Endodermal cell (in vitro differentiated cells): ENCODE measurements at regions not wholly inside any gene's neighbourhood (a gene's known extent, or its start where the extent isn't known, plus 50 kb on each side); places are given as distances from the start of the nearest gene placed in this dataset.

ENCODE experiments used
- DNase-seq: peaks from one replicate; pipeline ENCODE4 v3.0.0-alpha.2; 2017
- H3K27ac ChIP-seq: 2 replicates; pipeline ENCODE4 v1.5.1; 2013; ENCODE audit warnings: mild to moderate bottlenecking, low read depth, low read length, moderate library complexity
- H3K27me3 ChIP-seq: 2 replicates; pipeline ENCODE4 v1.6.1; 2013; ENCODE audit warnings: mild to moderate bottlenecking, low read length, moderate library complexity; ENCODE audit not compliant: insufficient read depth, control insufficient read depth, poor library complexity, severe bottlenecking
- H3K36me3 ChIP-seq: 2 replicates; pipeline ENCODE4 v1.7.0; 2013; ENCODE audit warnings: mild to moderate bottlenecking, low read length, moderate library complexity; ENCODE audit not compliant: control insufficient read depth, insufficient read depth
- H3K4me1 ChIP-seq: one replicate; pipeline ENCODE4 v1.7.0; 2013; ENCODE audit warnings: low read length; ENCODE audit not compliant: control insufficient read depth, insufficient read depth
- H3K4me3 ChIP-seq: 2 replicates; pipeline ENCODE4 v1.5.1; 2013; ENCODE audit warnings: mild to moderate bottlenecking, low read length, moderate library complexity
- H3K9ac ChIP-seq: 2 replicates; pipeline ENCODE4 v1.6.1; 2013; ENCODE audit warnings: mild to moderate bottlenecking, low read length, moderate library complexity; ENCODE audit not compliant: poor library complexity, severe bottlenecking; ENCODE audit errors: extremely low read depth
- H3K9me3 ChIP-seq: 2 replicates; pipeline ENCODE4 v1.6.1; 2013; ENCODE audit warnings: mild to moderate bottlenecking, low read length, moderate library complexity; ENCODE audit not compliant: control insufficient read depth
- H3K27ac Mint-ChIP-seq: 2 replicates; pipeline ENCODE4 v1.8.0; 2020; ENCODE audit warnings: mixed read lengths
- H3K27me3 Mint-ChIP-seq: 2 replicates; pipeline ENCODE4 v1.8.0; 2021; ENCODE audit warnings: mild to moderate bottlenecking, mixed read lengths; ENCODE audit not compliant: insufficient read depth
- H3K36me3 Mint-ChIP-seq: 2 replicates; pipeline ENCODE4 v1.8.0; 2020; ENCODE audit warnings: low read depth, mixed read lengths
- H3K4me1 Mint-ChIP-seq: 2 replicates; pipeline ENCODE4 v1.8.0; 2020; ENCODE audit warnings: mixed read lengths
- H3K4me3 Mint-ChIP-seq: 2 replicates; pipeline ENCODE4 v1.8.0; 2020; ENCODE audit warnings: mild to moderate bottlenecking, moderate library complexity, mixed read lengths
- H3K9me3 Mint-ChIP-seq: 2 replicates; pipeline ENCODE4 v1.8.0; 2020; ENCODE audit warnings: mild to moderate bottlenecking, mixed read lengths
- WGBS, 2 experiments: methylation state at CpG; one replicate each; pipeline versions ENCODE4 v1.1.5 to v1.1.7; 2013; ENCODE audit warnings: missing lambda C conversion rate in 2 of 2, mixed read lengths in 1 of 2; ENCODE audit not compliant: insufficient coverage in 1 of 2, insufficient read length in 1 of 2; 5-methylcytosine and 5-hydroxymethylcytosine counted together
- TF ChIP-seq, protein P1 (sequence below): fragments of 200-600 bp; sonication (generic); conservative IDR thresholded peaks from 2 replicates; pipeline ENCODE4 v1.5.0; 2021; ENCODE audit warnings: antibody characterized with exemption, mild to moderate bottlenecking

DNA sequence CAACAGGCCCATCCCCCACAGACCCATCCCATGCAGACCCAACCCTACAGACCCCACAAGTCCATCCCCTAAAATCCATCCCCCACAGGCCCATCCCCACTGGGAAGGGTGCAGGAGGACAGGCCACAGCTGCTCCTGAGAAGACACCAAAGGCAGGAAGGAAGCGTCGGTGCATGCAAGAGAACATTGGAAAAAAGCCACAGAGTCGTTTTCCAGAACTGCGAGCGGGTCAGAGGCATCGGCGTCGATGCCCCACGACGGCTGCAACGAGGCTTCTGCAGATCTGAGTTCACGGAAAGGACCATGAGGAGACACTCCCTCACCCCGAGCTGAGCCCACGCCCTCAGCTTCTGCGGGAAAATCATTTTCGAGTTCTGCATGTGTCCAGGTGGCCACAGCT lies 59.6 kb upstream of the GALNT9 start:
- Histone ChIP-seq H3K27me3 (peaks cover 4% of the 10 kb centered on the region), H3K9ac (no peak overlapping the region), H3K36me3 (no peaks in the 10 kb centered on the region), H3K4me3 (no peak overlapping the region), H3K4me1 (no peaks in the 10 kb centered on the region), H3K9me3 (no peaks in the 10 kb centered on the region), H3K27ac (no peak overlapping the region)
- no peaks in the 10 kb centered on the region for H3K9me3 Mint-ChIP-seq
- no peaks in the 10 kb centered on the region for H3K4me1 Mint-ChIP-seq
- TF ChIP-seq, protein P1, sequence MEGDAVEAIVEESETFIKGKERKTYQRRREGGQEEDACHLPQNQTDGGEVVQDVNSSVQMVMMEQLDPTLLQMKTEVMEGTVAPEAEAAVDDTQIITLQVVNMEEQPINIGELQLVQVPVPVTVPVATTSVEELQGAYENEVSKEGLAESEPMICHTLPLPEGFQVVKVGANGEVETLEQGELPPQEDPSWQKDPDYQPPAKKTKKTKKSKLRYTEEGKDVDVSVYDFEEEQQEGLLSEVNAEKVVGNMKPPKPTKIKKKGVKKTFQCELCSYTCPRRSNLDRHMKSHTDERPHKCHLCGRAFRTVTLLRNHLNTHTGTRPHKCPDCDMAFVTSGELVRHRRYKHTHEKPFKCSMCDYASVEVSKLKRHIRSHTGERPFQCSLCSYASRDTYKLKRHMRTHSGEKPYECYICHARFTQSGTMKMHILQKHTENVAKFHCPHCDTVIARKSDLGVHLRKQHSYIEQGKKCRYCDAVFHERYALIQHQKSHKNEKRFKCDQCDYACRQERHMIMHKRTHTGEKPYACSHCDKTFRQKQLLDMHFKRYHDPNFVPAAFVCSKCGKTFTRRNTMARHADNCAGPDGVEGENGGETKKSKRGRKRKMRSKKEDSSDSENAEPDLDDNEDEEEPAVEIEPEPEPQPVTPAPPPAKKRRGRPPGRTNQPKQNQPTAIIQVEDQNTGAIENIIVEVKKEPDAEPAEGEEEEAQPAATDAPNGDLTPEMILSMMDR: no peak
- no peaks in the 10 kb centered on the region for H3K36me3 Mint-ChIP-seq
- WGBS, 2 experiments: 78 to 82% methylated on average over 15 to 16 of the region's 16 CpGs
- peaks cover 49% of the 10 kb centered on the region for H3K27me3 Mint-ChIP-seq
- H3K4me3 Mint-ChIP-seq: no peak overlapping the region
- H3K27ac Mint-ChIP-seq: no peak overlapping the region
- DNase-seq: no peak

DNA sequence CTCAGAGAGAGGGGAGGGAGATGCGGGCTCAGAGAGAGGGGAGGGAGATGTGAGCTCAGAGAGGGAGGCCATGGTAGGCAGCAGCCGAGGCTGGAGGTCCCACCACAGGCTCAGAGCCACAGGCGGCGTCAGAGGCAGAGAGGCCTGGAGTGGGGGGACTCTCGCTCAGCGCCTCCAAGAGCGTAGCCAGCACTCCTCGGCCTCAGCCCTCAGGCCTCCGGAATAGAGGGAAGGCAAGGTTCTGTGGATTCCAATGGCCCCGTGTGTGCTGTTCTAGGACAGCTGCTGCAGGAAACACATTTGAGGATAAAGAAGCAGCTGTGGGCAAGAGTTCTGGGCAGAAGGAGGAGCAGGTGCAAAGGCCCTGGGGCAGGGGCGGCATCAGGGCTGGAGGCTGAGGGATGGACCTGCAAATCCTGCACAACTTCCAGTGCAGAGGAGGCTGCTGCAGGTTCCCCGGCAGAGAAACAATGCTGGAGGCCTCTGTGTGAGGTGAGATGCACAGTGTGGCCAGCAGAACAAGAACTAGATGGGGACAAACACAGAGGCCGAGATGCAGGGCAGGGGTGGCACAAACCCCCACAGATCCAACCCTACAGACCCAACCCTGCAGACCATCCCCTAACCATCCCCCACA lies 59.1 kb upstream of the GALNT9 start:
- H3K9me3 ChIP-seq: no peaks in the 10 kb centered on the region
- no peak overlapping the region for H3K9ac ChIP-seq
- no peak overlapping the region for H3K4me3 ChIP-seq
- no peaks in the 10 kb centered on the region for H3K4me1 ChIP-seq
- H3K36me3 ChIP-seq: no peaks in the 10 kb centered on the region
- Mint-ChIP-seq H3K27ac (no peak overlapping the region), H3K36me3 (no peaks in the 10 kb centered on the region), H3K4me1 (no peaks in the 10 kb centered on the region), H3K27me3 (peaks cover 45% of the 10 kb centered on the region), H3K4me3 (no peak overlapping the region), H3K9me3 (no peaks in the 10 kb centered on the region)
- H3K27ac ChIP-seq: no peak overlapping the region
- TF ChIP-seq, protein P1: no peak
- H3K27me3 ChIP-seq: peaks cover 4% of the 10 kb centered on the region
- 69 to 72% methylated on average over 12 to 13 of the region's 13 CpGs for WGBS, 2 experiments
- DNase-seq: no peak

DNA sequence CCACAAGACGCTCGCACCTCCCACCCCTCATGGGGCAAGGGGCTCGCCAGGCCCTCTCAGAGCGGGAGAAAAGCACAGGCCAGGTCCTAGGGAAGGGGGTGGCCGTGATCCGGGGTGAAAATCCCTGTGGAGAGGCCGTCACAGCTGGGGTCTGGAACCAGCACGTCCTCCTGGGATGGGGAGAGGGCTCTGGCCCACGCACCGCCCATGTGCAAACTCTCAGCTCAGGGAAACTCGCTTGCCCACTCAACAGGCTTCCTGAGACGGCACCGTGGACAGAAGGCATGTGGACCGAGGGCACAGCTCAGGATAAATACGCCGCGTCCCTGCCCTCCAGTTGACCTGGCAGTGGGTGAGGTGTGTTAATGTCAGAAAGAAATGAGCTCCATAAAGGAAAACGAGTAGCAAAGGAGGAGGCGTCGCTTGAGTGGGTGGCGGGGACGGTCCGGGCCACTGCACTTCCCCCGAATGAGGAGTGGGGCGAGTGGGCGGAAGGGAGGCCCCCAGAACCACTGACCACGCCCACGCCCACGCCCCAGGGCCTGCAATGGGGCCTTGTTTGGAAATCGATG lies 57.6 kb upstream of the GALNT9 start:
- Histone ChIP-seq H3K9me3 (no peaks in the 10 kb centered on the region), H3K9ac (no peak overlapping the region), H3K4me3 (no peak overlapping the region), H3K36me3 (no peaks in the 10 kb centered on the region), H3K27me3 (peaks cover 4% of the 10 kb centered on the region), H3K4me1 (no peaks in the 10 kb centered on the region), H3K27ac (no peak overlapping the region)
- H3K4me1 Mint-ChIP-seq: no peaks in the 10 kb centered on the region
- DNase-seq: no peak
- TF ChIP-seq, protein P1: no peak
- no peaks in the 10 kb centered on the region for H3K9me3 Mint-ChIP-seq
- 69 to 83% methylated on average over 18 to 30 of the region's 30 CpGs for WGBS, 2 experiments
- H3K27ac Mint-ChIP-seq: no peak overlapping the region
- H3K4me3 Mint-ChIP-seq: no peak overlapping the region
- H3K27me3 Mint-ChIP-seq: peaks cover 35% of the 10 kb centered on the region
- no peaks in the 10 kb centered on the region for H3K36me3 Mint-ChIP-seq
